Thoracic aorta (tissue), 2 donors: ENCODE measurements at regions not wholly inside any gene's neighbourhood (a gene's known extent, or its start where the extent isn't known, plus 50 kb on each side); places are given as distances from the start of the nearest gene placed in this dataset.

Source experiments
- ATAC-seq: fragments of 150-250 bp; one replicate; pipeline ENCODE4 v1.8.0; 2017; ENCODE audit warnings: low read depth; ENCODE audit not compliant: insufficient number of reproducible peaks, low FRiP score
- DNase-seq: peaks from one replicate; pipeline ENCODE4 v3.0.0-alpha.2; 2020; ENCODE audit warnings: low spot score
- H3K27ac ChIP-seq, 2 donors: fragments of 200-600 bp; sonication (generic); 1 replicate in 1 of 2; 2 replicates in 1 of 2; pipeline ENCODE4 v1.5.1; 2016; ENCODE audit warnings: mild to moderate bottlenecking in 2 of 2, moderate library complexity in 2 of 2
- H3K27me3 ChIP-seq: fragments of 200-600 bp; sonication (generic); replicated peaks from 2 replicates; pipeline ENCODE4 v1.6.0; 2016; ENCODE audit warnings: mild to moderate bottlenecking; ENCODE audit not compliant: insufficient read depth
- H3K36me3 ChIP-seq: fragments of 200-600 bp; sonication (generic); one replicate; pipeline ENCODE4 v1.5.1; 2016
- H3K4me1 ChIP-seq, 2 donors: fragments of 200-600 bp; sonication (generic); 1 replicate in 1 of 2; 2 replicates in 1 of 2; pipeline versions ENCODE4 v1.5.1 to v1.6.0; 2016; ENCODE audit warnings: low read depth in 2 of 2, mild to moderate bottlenecking in 1 of 2; ENCODE audit not compliant: control insufficient read depth in 1 of 2
- H3K4me3 ChIP-seq: fragments of 200-600 bp; sonication (generic); 2 replicates; pipeline ENCODE4 v1.5.1; 2016; ENCODE audit warnings: mild to moderate bottlenecking
- H3K9me3 ChIP-seq: fragments of 200-600 bp; sonication (generic); 2 replicates; pipeline ENCODE4 v1.5.1; 2016
- TF ChIP-seq, protein P1 (sequence below): fragments of 200-600 bp; sonication (generic); IDR thresholded peaks from one replicate; pipeline ENCODE4 v1.5.1; 2019; ENCODE audit warnings: antibody characterized with exemption

- TF ChIP-seq, protein P1, sequence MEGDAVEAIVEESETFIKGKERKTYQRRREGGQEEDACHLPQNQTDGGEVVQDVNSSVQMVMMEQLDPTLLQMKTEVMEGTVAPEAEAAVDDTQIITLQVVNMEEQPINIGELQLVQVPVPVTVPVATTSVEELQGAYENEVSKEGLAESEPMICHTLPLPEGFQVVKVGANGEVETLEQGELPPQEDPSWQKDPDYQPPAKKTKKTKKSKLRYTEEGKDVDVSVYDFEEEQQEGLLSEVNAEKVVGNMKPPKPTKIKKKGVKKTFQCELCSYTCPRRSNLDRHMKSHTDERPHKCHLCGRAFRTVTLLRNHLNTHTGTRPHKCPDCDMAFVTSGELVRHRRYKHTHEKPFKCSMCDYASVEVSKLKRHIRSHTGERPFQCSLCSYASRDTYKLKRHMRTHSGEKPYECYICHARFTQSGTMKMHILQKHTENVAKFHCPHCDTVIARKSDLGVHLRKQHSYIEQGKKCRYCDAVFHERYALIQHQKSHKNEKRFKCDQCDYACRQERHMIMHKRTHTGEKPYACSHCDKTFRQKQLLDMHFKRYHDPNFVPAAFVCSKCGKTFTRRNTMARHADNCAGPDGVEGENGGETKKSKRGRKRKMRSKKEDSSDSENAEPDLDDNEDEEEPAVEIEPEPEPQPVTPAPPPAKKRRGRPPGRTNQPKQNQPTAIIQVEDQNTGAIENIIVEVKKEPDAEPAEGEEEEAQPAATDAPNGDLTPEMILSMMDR, result no peak
- no peaks in the 10 kb centered on the region for H3K9me3 ChIP-seq
- no peaks in the 10 kb centered on the region for H3K36me3 ChIP-seq
- H3K4me3 ChIP-seq, result no peak overlapping the region
- H3K27ac ChIP-seq, result no peak overlapping the region
- H3K27me3 ChIP-seq, result no peaks in the 10 kb centered on the region
- DNase-seq (no peak), ATAC-seq (no peak)
- H3K4me1 ChIP-seq, result no peaks in the 10 kb centered on the region
These were observed 197.0 kb downstream of the STK31 start for GRCh38 chr7:23907012-23907411.

DNA sequence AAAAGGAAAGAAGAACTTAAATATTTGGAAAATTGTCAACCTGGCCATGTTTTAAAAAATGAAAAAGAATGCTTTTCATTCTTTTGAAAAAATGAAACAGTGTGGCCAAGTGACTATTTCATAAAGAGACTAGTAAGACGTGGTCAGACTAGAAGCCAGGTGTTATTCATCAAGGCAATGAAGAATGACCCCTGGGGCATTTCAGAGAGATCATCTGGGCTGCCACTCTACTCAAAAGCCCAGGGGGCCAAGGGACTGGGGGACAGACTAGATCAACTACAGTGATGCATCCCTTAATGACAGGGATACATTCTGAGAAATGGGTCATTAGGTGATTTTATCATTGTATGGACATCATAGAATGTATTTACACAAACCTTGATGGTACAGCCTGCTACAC lies 199.4 kb downstream of the STK31 start:
- Histone ChIP-seq H3K4me3 (no peak overlapping the region), H3K27me3 (no peaks in the 10 kb centered on the region), H3K4me1 (no peaks in the 10 kb centered on the region), H3K9me3 (no peaks in the 10 kb centered on the region), H3K27ac (no peak overlapping the region), H3K36me3 (no peaks in the 10 kb centered on the region)
- TF ChIP-seq, protein P1, result no peak
- no peak for DNase-seq
- no peak for ATAC-seq

DNA sequence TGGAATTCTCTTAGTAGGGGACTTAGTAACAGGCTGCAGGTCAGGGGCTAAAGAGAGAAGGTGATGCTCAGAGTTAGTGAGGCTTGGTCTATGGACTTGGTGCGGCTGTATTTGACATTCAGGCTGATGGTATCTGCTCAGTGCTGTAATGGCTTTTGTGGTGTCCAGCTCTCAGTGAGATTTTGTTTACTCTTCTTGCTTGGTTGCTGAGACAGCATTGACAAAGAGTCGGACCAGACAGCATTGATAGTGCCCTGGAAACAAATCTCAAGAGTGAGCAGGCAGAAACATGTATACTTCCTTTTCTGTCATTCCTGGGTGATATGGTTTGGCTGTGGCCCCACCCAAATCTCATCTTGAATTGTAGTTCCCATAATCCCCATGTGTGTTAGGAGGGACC lies 202.0 kb downstream of the STK31 start:
- DNase-seq (no peak), ATAC-seq (no peak)
- Histone ChIP-seq H3K36me3 (no peaks in the 10 kb centered on the region), H3K27me3 (no peaks in the 10 kb centered on the region), H3K9me3 (no peaks in the 10 kb centered on the region), H3K4me3 (no peak overlapping the region), H3K4me1 (no peaks in the 10 kb centered on the region), H3K27ac (no peak overlapping the region)
- TF ChIP-seq, protein P1, result no peak

GRCh38 chr7:23913016-23913415 lies 203.0 kb downstream of the STK31 start:
- no peaks in the 10 kb centered on the region for H3K9me3 ChIP-seq
- no peak overlapping the region for H3K27ac ChIP-seq
- H3K27me3 ChIP-seq, result no peaks in the 10 kb centered on the region
- DNase-seq (no peak), ATAC-seq (no peak)
- TF ChIP-seq, protein P1, result no peak
- H3K36me3 ChIP-seq, result no peaks in the 10 kb centered on the region
- no peaks in the 10 kb centered on the region for H3K4me1 ChIP-seq
- H3K4me3 ChIP-seq, result no peak overlapping the region

- H3K4me3 ChIP-seq, result no peak overlapping the region
- H3K27ac ChIP-seq, result no peak overlapping the region
- H3K27me3 ChIP-seq, result no peaks in the 10 kb centered on the region
- ATAC-seq (no peak), DNase-seq (no peak)
- TF ChIP-seq, protein P1, result no peak
- H3K9me3 ChIP-seq, result no peaks in the 10 kb centered on the region
- no peaks in the 10 kb centered on the region for H3K4me1 ChIP-seq
- no peaks in the 10 kb centered on the region for H3K36me3 ChIP-seq
These were observed 205.2 kb downstream of the STK31 start for GRCh38 chr7:23915236-23915635.
